GM21447 (cell line): ENCODE measurements at regions not wholly inside any gene's neighbourhood (a gene's known extent, or its start where the extent isn't known, plus 50 kb on each side); places are given as distances from the start of the nearest gene placed in this dataset.

ENCODE experiments used
- ATAC-seq: cut with Tn5 transposase; IDR thresholded peaks from one replicate; pipeline ENCODE4 v1.9.1; 2021; ENCODE audit not compliant: unreplicated experiment

DNA sequence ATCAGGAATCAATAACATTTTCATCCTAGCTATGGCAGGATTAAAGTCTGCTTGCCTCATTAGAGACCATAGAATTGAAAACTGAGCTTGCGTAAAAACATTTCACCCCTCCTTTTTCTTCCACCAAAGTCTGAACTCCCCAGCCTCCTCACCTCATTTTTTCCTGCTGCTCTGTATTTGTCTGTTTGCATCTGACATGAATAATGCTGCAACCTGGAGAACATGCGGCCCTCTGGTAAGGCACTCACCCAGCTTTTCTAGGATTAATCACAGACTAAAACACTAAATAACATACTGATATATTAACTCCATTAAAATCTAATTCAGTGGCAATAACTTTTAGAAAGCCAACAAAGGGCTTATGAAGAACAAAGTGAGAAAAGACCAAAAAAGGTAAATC is 677.7 kb upstream of the NRSN1 start:
- no peak for ATAC-seq

DNA sequence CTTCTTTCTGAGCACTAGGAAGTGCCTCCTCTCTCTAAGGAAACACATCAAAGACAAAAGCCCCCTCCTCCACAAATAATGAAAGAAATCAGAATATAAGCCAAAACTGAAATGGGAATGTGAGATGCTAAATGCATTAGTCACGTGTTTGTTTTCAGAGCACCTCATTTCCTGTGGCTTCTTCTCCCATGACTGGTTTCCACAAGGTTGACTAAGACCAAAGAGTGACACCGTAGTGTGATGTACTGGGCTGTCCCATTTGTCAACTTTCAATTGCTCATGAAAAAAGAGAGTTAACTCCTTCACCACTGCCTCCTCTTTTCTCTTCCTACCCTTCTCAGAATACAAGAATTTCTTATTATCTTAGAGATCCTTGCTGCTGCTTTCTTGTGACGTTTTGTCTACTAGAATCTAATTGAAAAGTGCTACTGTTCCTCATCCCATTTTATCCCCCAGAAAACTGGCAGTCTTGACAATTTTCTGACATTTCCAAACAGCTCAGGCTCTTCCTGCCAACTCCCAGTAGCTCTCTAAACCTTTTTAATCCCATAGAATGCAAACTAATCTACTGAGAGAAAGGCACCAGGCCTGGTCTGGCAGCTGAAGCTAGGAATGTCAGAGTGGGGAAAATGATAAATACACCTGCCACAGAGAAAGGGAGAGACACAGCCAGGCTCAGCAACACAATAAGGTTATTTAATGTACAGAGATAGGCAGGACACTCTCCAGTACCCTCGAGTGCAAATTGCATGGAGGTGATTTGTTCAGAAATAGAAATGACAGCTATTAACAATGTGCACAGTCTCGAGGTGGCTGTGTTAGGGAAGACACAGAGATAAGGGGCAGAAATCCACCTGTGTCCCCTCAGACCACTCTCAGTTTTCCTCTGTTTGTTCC is 671.7 kb upstream of the NRSN1 start:
- ATAC-seq = no peak

DNA sequence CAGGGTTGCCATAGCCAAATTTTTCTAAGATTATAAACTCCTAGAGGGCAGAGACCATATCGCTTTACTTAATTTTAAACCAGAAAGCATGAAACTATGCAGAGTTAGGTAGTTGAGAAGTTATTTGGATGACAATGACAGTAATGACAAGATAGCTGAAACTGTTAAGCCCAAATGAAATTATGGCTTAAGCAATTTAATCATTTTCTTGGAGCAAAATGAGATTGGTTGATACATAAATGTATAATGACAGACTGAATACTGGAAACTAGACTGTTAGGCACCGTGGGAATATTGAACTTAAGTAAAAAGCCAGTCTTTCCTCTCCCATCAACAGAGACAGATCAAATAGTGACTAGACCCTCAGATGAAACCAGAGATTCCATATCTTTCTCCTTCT is 670.3 kb upstream of the NRSN1 start:
- no peak for ATAC-seq

DNA sequence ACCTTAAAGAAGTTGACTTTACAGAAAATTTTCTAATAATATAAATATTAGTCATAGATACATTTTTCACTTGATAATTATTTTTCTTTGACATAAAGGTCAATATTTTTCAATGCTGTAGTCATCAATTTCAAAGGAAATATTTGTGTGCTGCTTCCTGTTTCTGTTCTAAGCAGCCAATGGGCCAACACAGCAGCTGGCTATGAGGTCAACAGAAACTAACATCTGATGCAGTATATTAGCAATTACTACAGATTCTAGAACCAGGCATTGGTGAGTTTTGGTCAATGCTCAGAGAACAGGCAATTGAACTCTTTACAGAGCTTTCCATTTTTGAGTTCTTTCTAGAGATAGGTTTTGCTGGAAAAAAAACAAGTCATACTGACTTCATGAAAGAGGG is 669.6 kb upstream of the NRSN1 start:
- ATAC-seq = no peak

DNA sequence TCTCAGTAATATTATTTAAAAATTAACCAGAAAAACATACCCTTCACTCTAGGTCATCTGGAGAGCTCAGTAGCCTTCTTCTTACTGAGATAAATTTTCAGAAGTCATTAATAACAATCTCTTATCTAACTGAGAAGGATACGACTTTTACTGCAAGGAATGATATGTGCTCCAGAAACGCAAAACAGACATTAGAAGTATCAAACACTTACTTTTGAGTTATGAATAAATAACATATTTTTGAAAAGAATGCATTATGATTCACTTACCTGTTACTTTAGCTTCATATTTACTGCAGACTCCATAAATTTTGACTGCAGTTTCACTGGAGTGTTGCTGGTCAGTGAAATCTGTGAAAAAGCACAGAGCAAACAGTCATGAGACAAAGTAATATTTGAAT is 668.7 kb upstream of the NRSN1 start:
- no peak for ATAC-seq

DNA sequence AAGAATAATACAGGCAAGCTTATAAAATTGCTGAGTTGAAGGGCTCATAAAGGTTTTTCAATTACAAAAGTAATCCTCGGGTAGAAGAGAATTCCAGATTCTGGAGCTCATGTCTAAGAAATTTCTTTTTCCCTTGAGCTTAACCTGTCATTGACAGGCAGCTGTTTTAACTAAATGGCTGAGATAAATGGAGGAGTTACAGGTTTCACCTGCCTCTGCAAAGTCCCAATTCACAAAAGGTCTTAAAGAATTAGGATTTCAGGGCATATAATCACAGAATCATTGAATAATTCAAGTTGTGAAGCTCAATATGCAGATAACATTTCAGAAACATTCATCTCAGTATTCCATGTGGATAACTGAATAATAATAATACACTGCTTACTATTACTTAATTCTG is 660.1 kb upstream of the NRSN1 start:
- no peak for ATAC-seq

DNA sequence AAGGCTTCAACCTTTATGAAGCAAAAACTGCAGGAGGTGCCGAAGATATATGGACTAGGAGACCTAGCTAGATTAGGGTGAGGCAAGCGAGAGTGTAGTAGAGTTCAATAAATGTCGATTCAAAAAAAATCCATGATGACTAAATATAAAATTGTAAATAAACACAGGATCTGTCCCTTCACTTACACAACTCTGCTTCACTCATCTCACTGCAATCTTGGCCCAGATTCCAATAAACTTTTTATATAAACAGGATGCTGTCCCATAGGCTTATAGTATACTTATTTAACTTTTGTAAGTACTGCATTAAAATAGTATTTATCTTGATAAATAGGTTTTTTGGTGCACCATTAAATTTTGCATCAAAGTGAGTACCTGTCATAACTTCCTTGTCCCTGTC is 648.4 kb upstream of the NRSN1 start:
- ATAC-seq = no peak

DNA sequence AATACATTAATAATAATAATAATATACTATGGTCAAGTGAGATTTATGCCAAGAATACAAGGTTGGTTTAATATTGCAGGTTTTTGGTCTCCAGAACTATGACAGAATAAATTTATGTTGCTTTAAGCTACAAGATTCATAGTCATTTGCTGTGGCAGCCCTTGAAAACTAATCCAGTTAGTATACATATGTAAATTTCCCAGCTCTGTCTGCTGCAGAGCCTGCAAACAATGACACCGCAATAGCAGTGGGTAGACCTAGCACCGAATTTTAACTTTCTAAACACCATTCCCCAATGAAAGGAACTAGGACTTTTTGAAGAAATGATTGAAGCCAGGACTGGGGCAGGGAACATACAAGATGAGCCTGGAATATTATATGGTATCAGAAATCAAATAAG is 647.7 kb upstream of the NRSN1 start:
- no peak for ATAC-seq

DNA sequence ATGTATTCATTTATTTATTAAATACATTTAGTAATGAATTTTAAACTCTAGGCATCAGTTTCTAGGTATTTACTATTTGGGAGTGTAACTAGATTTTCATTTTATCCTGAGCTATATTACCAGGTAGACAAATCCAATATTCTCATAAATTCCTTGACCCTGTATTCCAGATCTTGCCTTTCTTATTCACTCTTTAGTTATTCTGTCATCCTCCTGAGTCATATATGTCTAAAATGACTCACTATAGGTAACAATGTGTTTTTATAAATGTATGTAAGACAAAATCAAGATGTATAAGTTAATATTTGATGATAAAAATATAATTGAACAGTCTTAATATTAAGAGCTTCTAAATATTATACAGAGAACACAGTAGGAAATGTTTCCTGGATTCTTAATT is 642.1 kb upstream of the NRSN1 start:
- no peak for ATAC-seq

DNA sequence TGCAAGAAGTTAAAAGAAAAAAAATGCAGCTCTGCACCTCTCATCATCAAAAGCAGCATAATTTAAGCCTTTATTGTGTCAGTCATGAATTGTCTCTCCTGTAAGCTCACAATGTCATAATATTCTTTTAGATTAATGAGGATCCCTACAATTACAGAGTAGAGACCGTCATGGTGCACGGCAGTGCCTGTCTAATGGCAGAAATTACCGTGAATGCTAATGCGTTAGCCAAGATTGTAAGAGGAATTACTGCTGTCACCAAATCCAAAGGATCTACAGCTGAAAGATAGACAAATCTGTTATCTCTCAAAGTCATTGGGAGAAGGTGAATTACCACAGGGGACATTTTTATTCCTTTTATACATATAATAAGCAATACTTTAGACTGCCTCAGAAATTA is 631.6 kb upstream of the NRSN1 start:
- no peak for ATAC-seq

DNA sequence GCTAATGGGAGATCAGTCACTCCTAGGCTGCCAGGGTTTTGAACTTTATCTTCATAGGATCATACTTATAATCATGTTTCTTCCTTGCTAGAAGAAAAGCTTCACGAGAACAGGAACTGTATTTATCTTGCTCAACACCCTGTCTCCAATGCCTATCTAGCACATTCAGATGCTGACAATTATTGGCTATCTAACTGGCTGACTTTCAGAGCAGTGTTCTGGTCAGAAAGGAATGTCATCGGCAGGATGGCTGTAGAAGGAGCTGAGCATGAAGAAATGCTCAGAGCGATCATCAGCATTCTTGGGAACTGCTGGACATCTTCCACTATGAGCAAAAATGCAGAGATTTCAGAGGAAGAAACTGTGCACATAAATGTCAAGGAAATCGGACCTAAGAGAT is 628.0 kb upstream of the NRSN1 start:
- no peak for ATAC-seq

DNA sequence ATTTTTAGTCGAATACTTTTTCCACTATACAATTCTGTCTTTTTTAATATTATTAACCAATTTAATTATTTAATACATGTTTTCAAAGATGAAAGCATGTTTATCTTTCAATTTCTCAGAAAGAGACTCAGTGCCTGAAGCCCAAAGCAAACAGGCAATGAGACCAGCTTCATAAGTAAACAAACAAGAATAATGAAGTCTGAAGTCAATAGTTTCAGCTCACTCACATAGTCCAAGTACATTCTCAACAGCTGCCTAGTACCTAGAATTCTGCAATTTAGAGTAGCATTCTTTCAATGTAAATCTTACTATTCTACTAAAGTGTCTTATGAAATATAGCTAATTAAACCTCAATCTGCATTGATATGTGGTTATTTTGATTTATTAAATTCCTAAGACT is 626.5 kb upstream of the NRSN1 start:
- no peak for ATAC-seq

DNA sequence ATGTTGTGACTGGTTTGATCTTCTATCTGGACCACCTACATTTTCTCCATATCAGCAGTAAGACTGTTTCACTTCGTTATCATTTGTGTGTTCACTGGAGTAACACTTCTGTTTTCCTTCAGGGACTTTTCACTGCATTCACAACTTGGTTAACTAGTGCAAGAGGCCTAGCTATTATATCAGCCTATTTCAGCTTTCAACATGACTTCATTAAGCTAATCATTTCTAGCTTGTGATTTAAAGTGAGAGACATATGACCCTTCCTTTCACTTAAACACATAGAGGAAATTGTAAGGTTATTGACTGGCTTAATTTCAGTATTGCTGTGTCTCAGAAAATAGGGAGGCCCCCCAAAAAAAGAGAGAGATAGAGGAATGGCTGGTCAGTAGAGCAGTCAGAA is 622.8 kb upstream of the NRSN1 start:
- no peak for ATAC-seq

DNA sequence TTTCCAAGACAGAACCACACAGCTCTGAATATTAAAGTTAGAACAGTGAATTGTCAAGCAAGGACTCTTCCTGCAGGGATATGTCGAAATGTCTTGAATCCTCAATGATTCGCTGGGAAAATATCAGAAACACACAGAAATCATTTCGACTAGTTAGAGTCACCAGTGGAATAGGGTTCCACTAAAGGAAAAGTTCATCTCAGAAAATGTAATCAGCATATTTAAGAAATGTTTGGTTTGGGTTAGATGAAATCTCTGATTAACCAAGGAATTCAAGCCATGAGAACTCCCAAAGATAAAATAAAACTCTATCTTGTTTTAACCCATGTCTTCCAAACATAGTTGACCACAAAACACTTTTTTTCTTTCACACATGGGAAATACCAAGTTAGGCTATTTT is 621.0 kb upstream of the NRSN1 start:
- ATAC-seq = no peak

DNA sequence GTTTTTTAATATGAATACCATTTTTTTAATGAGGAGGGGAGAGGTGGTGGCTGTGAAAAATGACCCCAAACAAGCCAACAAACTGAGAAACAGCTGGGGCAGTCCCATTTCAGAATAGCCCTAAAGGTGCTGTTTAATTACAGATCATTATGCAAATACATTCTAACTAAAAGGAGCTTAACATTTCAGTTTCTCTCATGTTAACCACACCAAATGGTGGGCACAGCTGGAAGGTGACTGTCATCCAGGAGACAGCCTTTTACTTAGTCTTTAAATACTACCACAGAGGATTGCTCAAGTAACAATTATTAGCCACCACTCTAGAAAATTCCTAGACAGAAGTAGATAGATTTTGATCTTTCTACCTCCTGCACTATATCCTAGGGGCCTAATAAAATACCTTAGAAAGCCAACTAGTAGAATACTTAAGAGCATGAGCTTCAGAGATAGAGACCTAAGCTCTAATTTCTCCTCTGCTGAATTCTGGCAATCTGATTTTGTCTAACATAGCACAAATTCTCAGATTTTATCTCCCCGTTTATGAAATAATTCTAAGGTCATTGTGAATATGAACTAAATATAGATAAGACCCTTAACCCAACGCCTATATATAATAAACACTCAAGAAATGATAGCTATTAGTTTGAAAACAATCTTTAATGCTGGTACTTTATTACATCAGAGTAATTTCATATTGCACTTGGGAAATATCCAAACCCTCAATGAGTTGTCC is 615.1 kb upstream of the NRSN1 start:
- no peak for ATAC-seq

DNA sequence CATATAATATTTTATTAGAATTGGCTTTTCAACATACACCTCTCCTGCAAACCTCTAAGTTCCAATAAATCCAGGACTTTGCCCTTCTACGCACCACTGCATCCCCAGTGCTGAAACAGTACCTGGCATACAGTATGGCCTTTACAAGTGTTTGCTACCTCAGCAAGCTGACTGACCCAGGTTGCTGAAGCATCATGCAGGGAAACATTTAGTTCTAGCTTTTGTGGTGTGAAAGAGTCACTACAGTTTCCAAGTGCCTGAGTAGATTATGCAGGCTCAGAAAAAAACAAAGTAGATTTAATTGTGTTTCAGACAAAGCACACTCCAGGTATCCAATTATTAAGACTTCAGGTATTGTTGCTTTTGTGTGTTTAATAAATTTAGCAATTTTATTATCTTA is 614.2 kb upstream of the NRSN1 start:
- ATAC-seq = no peak

DNA sequence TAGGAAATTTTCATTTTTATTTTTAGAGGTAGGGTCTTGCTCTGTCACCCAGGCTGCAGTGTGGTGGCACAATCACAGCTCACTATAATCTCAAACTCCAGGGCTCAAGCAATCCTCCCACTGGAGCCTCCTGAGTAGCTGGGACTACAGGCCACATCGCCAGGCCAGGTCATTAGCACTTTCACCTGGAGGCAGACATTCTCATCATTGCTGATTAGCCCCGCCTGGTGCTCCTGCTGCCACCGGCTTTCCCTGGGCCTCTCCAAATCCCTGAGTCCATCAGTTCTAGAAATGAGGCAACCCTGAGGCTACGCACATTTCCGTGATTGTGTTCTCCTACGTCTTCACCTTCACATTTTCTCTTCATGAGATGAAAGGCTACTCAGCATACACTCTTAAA is 607.7 kb upstream of the NRSN1 start:
- no peak for ATAC-seq

DNA sequence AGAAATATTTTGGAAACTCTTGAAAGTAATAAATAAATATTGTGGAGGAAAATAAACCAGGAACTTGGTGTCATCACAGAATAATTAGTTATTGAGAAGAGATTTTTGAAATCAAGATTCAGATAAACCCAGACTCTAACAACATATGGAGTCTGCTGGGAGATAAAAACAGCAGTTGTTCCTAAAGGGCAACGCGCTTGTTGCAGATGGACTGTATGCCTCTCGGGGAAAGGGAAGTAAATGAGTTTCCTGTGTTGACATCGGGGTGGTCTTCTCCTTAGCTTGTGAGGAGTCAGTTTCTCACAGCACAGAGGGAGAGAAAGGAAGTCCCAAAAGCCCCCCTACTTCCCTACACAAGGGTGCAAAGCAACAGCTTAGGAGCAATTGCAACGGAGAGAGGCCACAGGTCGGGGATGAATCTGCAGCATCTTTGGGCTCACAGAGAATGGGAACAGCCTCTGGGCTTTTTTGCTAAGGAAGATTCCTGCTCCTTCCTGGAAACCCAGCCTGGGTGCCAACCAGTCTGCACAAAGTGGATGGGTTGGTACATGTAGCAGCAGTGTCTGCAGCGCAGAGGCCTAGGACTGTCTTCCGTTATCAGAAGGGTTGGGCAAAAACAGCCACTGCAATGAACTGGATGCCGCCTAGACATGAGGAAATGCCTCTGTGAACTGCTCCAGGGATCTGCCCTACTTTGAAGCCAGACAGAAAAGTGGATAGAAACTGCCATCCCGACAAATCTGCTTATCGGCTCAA is 603.0 kb upstream of the NRSN1 start:
- ATAC-seq = no peak

DNA sequence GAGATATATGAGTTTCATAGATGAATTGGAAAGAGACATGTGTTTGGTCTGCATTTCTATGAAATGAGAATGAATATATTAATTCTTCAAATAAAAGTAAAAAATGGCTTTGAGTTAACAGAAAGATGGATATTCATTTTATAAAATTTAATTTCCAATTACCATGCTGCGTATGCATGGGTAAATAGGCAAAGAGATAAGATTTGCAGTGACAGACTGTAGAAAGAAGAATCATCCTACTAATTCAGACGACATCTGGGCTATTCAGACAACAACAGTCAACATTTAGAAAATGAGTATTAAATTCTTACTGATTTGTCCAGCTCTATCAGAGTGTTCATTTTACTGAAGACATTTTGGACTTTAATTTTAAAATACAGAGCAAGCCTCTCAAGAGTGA is 602.2 kb upstream of the NRSN1 start:
- no peak for ATAC-seq

DNA sequence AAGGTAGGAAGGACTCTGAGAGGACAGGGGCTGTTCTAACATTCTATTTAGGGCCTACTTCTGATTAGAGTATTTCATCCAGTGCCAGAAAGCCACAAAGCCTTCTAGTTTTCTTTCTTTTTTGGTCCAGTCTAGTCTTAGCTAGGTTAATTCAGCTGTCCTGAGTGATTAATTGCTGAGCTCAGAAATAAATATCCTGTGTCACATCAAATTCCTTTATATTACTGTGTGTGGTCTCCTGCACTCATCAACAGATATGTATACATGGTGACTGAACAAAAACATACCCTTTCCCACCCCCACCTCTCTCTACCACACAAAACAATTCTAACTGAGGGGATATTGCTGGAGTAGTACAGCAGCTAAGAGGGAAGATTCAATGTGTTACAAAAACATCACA is 601.5 kb upstream of the NRSN1 start:
- ATAC-seq = no peak

DNA sequence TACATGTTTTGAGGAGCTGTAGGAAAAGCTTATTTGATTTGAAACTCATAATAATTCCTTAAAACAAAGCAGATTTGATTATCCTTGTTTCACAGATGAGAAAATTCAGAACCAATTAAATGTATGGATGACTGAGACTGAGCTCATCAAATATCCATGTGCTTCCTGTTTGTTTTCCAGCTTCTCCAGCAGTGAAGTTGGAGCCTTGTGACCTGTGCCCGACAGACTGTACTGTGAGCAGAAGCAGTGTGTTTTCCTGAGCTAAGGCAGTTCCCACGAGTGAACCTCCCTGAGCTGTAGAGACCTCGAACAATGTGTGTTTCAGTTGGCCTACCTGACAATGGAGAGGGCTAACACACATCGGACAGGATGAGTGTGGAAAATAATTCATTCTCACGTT is 599.5 kb upstream of the NRSN1 start:
- ATAC-seq = no peak

DNA sequence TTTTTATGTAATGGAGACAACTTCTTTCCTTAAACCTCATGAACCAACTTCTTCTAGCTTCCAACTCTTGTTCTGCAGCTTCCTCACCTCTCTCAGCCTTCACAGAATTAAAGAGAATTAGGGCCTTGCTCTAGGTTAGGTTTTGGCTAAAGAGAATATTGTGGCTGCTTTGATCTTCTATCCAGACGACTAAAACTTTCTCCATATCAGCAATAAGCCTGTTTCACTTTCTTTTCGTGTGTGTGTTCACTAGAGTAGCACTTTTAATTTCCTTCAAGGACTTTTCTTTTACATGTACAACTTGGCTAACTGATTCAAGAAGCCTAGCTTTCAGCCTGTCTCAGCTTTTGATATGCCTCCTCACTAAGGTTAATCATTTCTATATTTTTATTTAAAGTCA is 596.1 kb upstream of the NRSN1 start:
- ATAC-seq = no peak
